Gastroesophageal sphincter (tissue), 3 donors: ENCODE measurements at regions not wholly inside any gene's neighbourhood (a gene's known extent, or its start where the extent isn't known, plus 50 kb on each side); places are given as distances from the start of the nearest gene placed in this dataset.

Source experiments
- POLR2A ChIP-seq, 2 donors: fragments of 450-650 bp; IDR thresholded peaks; one replicate each; pipeline ENCODE4 v1.6.1; 2017; ENCODE audit warnings: antibody characterized with exemption in 2 of 2, mild to moderate bottlenecking in 2 of 2, moderate library complexity in 1 of 2
- TF ChIP-seq, protein P1 (sequence below), 4 experiments: fragments of 200-600 bp in 2 of 4; fragments of 450-650 bp in 2 of 4; sonication (generic) in 1 of 4; IDR thresholded peaks; one replicate each; pipeline ENCODE4 v1.5.1; 2017 to 2019; ENCODE audit warnings: antibody characterized with exemption in 4 of 4, mild to moderate bottlenecking in 2 of 4, moderate library complexity in 2 of 4

DNA sequence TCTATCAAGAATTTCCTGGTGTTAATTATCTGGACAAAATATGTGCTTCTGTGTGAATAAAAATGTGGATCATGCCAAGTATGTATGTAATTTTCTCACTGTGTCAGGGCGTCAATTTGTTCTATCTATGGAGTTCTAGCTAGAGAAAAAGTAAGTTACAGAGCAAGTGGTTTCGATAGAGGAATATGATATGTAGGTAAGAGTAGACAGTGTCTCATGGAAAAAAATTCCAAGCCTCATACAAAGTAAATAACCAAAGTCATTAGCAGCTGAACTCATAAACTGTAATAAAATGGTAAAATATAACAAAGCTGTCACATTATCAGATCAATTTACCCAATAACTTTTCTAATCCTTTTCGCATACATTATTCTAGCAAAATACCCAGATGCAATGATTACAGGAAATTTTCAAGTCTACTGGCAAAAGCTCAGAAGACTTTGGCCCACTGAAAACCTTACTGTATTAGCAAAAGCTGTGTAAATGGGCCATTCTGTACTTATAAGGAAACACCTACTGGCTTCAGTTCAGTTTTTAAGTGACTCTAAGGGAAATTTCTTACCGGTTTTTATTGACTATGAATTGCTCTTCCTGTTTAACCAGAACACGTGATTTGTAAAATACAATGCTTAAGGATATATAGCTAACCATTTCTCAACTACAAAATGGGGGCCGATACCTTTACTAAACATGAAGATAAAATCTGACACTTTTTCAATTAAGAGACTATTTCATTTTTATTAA lies 121.0 kb upstream of the ARSJ start:
- TF ChIP-seq, protein P1, sequence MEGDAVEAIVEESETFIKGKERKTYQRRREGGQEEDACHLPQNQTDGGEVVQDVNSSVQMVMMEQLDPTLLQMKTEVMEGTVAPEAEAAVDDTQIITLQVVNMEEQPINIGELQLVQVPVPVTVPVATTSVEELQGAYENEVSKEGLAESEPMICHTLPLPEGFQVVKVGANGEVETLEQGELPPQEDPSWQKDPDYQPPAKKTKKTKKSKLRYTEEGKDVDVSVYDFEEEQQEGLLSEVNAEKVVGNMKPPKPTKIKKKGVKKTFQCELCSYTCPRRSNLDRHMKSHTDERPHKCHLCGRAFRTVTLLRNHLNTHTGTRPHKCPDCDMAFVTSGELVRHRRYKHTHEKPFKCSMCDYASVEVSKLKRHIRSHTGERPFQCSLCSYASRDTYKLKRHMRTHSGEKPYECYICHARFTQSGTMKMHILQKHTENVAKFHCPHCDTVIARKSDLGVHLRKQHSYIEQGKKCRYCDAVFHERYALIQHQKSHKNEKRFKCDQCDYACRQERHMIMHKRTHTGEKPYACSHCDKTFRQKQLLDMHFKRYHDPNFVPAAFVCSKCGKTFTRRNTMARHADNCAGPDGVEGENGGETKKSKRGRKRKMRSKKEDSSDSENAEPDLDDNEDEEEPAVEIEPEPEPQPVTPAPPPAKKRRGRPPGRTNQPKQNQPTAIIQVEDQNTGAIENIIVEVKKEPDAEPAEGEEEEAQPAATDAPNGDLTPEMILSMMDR (IDR thresholded peaks at IDR 0.05): no peak
- no peak for TF ChIP-seq POLR2A (IDR thresholded peaks at IDR 0.05)
